ENCODE measurements at regions not wholly inside any gene's neighbourhood (a gene's known extent, or its start where the extent isn't known, plus 50 kb on each side); places are given as distances from the start of the nearest gene placed in this dataset.

DNA sequence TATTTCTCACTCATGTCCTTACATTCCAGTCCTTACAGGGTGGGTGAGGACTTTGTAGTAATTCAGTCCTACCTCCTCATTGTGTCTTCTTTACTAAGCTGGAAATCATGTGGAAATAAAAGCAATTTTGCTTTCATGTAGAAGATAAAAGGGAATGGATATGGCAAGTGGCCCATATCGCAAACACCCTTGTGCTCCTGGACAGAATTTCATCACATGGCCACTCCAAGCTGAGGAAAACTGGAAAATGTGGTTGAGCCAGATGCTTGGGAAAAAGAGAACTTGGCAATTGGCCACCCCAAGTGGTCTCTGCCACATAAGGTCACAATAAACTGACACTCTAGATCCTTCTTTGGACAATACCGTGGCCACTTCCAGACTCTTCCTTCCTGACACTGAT is 64.2 kb upstream of the IFNG-AS1 start:
- TF ChIP-seq POLR2A (IDR thresholded peaks at IDR 0.05): no peak
- TF ChIP-seq, protein P1, sequence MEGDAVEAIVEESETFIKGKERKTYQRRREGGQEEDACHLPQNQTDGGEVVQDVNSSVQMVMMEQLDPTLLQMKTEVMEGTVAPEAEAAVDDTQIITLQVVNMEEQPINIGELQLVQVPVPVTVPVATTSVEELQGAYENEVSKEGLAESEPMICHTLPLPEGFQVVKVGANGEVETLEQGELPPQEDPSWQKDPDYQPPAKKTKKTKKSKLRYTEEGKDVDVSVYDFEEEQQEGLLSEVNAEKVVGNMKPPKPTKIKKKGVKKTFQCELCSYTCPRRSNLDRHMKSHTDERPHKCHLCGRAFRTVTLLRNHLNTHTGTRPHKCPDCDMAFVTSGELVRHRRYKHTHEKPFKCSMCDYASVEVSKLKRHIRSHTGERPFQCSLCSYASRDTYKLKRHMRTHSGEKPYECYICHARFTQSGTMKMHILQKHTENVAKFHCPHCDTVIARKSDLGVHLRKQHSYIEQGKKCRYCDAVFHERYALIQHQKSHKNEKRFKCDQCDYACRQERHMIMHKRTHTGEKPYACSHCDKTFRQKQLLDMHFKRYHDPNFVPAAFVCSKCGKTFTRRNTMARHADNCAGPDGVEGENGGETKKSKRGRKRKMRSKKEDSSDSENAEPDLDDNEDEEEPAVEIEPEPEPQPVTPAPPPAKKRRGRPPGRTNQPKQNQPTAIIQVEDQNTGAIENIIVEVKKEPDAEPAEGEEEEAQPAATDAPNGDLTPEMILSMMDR (IDR thresholded peaks at IDR 0.05): no peak
- TF ChIP-seq EP300 (IDR thresholded peaks at IDR 0.05): no peak
- no peak for TF ChIP-seq POLR2AphosphoS5 (IDR thresholded peaks at IDR 0.05)

Data from gastroesophageal sphincter (tissue), 3 donors.